ENCODE measurements at regions not wholly inside any gene's neighbourhood (a gene's known extent, or its start where the extent isn't known, plus 50 kb on each side); places are given as distances from the start of the nearest gene placed in this dataset.
"Not testable (repeated sequence)": the region's sequence is repeated elsewhere in the genome, so short reads cannot be mapped to it uniquely, and the experiment has no call there.

- no peak for DNase-seq (ENCODE audit: low read depth in 2 of 2)
Measured at GRCh38 chr14:66273261-66273832, 212.8 kb upstream of the CCDC196 start.

- DNase-seq (ENCODE audit: low read depth in 2 of 2) = not testable (repeated sequence)
Measured at GRCh38 chr14:66278418-66278817, 207.8 kb upstream of the CCDC196 start.

DNA sequence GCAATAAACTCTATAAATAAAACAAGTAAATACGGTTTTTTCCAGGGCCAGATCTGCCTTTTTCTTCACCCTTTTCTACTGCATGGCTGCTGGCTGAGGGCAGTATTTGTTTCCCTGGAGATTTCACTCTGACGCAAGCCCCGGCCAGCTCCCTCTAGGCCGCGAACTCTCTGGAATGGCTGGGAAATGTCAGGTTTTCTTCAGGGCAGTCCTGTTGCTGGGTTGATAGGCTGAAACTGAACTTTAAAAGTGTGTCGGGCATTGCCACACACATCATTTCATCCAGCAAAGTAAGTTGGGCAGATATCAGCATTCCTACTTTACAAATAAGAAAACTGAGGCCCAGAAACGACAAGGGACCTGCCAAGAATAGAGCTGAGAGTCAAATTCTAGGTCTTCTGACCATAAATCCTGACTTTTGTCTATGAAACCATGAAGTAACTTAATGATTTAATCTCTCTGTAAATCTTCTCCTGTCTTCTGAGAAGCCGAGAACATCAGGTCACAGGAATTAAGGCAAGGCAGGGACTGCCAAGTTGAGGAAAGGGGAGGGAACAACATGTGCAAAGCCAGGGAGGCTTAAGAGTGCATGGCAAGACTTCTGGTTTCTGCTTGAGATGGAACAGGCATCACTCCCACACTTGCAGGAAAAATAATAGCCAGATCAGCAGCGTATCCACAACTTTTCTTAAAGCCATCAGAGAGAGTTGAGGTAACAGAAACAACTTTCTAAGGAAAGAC, 205.0 kb upstream of the CCDC196 start:
- no peak for DNase-seq (ENCODE audit: low read depth in 2 of 2)

DNA sequence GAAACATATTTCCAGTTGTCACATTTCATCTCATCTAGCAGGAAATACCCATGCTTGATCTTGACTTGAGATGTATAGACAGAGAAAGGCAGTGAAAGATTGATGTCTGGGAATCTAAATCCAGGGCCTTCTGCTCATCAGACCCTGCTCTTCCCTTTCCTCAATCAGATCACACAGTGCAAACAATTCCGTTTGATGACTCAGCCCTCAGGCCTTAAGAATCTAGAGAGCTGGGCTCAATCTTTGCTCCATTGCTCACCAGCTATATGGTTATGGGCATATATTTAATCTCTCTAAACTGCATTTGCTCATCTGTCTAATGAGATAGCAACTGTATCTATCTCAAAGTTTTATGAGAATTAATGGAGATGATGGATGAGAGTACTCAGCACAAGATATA, 201.8 kb upstream of the CCDC196 start:
- DNase-seq (ENCODE audit: low read depth in 2 of 2) = no peak

DNA sequence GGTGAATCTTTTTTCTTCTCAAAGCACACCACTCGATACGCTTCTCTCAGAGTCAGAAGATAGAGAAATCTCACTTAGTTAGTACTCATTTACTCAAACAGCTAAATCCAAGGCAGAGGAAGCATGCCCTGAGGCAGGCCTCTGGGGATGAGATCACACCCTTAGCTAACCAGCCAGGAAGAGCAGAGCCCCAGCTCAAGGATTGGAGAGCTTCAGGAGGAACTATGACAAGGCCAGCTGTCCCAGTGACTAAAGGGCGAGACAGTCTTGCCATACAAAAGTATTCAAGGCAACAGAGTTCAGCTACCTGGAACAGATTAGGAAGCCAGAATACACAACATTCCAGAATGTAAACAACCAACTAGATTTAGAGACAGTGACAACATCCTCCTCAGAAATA, 197.7 kb upstream of the CCDC196 start:
- no peak for DNase-seq (ENCODE audit: low read depth in 2 of 2)

DNA sequence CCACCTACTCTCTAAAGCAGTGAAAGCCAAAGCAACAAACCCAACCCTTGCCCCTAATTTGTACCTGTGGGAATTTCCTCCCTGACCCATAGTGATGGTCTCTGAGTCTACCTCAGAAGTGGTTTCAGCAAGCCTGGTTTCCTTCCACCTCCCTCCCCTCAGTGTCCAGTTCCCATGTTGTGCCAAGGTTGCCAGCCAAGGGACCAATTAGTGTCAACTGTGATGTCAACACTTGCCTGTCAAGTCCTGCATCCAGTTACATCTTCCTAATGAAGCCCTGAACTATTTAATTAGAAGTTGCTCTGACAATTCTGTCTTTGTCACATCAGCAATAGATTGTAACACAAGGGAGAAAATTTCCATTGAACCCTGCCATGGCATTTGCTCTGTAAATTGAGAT, 194.4 kb upstream of the CCDC196 start:
- no peak for DNase-seq (ENCODE audit: low read depth in 2 of 2)

DNA sequence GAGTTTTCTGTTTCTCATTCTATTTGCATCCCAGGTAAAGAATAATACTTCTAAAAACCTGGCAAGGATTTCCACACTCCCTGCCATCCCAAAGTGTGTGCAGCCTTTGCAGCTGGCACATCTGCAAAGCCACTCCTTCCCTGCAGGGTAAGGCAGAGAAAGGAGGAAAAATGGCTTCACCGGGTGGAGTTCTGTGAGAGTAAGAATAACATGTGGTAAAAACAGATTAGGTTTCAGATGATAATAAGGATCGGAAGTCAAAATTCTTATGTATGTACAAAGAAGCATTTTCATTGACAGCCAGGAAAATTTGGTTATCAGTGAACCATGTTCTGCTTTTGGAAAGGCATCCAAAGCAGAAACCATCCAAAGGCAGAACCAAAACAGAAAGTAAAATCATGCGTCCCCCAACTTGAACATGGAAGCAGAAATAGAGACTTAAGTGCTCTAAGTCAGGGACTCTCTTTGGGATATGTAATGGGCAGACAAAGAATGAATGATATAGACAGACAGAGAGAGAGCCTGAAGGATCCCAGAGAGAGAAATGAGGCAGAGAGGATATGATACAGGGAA, 192.6 kb upstream of the CCDC196 start:
- DNase-seq (ENCODE audit: low read depth in 2 of 2) = no peak

- DNase-seq (ENCODE audit: low read depth in 2 of 2) = no peak
Measured at GRCh38 chr14:66295386-66295785, 190.8 kb upstream of the CCDC196 start.

DNA sequence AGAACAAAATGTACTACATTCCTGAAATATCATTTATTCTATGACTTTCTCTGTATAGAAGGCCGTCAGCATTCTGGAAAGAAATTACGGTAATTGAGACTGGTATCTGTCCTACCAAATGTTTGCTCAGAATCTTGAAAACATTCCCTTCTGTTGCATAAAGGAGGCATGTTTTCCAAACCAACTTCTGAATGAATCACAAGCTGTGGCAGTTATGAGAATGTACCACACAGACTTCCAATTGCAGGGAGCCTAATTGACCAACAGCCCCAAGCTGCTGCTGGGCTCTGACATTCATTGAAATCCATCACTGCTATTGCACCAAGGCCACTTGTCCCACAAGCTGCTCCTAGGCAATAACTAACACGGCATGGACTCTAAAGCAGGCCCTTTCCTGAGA, 185.3 kb upstream of the CCDC196 start:
- no peak for DNase-seq (ENCODE audit: low read depth in 2 of 2)

DNA sequence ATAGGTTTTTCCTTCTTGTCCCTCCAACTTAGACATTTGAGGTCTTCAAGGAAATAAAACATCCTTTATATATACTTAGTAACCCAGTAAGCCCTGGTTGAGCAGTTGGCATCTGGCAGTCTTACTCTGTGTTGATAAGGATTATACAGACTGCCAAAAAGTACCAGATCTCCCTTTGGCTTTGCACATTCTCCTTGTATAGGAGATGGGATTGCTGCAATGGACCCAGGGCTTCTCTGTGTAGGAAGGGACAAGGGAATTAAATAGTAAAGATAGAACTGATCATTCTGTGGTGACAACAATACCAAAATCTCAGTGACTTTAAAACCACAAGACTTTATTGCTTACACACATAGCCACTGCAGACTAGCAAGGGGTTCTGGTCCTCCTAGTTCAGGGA, 180.1 kb upstream of the CCDC196 start:
- no peak for DNase-seq (ENCODE audit: low read depth in 2 of 2)

DNA sequence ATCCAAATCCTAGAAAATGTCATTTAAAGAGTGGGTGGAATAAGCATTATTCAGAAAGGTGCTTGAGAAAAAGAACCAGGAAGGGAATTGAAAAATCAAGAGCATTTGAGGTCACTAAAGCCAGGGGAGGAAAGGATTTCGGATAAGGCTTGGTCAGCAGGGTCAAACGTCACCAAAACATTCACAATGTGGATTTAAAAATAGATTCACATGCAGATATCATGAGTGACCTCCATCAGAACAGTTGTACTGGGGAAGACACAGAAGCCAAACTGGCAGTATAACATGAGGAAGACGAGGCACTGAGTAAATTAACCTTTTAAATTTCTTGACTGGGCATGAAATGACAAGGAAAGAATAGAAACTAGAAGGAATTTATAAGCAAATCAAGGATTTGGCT, 175.1 kb upstream of the CCDC196 start:
- DNase-seq (ENCODE audit: low read depth in 2 of 2) = no peak

DNA sequence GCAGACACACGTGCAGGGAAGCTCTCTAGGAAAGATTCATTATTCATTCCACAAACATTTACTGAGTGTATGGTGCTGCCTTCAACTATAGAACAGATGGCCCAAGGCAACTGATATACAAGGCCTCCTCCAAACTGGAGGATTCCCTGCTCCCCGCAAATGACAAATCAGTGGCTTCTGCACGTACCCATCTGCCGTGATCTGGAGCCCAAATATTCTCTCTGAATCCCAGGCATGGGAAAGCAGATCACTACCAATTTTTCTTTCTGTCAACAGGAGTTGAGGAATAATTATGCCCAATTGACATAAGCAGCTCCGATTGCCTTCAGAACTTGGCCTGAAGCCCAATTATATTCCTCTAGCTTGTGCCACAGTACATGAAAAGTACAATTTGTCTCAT, 174.2 kb upstream of the CCDC196 start:
- DNase-seq (ENCODE audit: low read depth in 2 of 2) = no peak

DNA sequence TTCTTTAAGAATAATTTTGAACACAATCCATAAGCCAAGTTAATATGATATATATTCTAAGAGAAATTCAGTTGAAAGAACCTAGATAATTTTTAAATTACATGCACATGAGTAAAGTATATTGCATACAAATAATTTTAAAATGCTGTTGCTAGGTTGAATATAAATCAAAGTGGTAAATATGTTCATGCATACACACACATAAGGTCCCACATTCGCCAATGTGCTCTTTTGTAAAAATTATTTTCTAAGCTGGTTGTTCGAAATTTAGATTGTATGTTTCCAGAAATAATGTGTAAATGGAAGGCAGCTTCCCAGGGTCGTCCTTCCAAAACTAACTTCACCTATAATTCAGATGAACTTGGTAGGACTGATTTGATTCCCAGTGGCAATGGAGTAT, 173.7 kb upstream of the CCDC196 start:
- DNase-seq (ENCODE audit: low read depth in 2 of 2) = no peak

DNA sequence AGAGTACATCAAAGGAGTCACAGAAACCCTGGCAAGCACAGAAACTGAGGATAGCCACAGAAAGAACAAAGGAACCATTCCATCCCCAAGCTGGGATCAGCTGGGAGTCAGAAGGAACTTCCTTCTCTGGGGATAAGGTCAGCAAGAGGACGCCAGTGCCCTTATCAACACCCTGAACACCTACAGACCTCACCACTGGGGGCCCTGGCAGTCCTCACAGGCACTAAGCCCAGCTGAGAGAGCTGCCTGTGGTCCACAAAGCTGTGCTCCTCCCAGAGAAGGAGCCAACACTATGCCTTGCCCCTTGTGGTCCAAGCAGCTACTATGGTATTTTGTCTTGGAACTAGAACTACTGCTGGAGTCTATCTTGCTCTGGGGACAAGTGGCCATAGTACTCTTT, 171.1 kb upstream of the CCDC196 start:
- DNase-seq (ENCODE audit: low read depth in 2 of 2) = no peak

- DNase-seq (ENCODE audit: low read depth in 2 of 2) = no peak
Measured at GRCh38 chr14:66315548-66315947, 170.6 kb upstream of the CCDC196 start.

GRCh38 chr14:66322564-66322963, 163.6 kb upstream of the CCDC196 start:
- DNase-seq (ENCODE audit: low read depth in 2 of 2) = no peak

DNA sequence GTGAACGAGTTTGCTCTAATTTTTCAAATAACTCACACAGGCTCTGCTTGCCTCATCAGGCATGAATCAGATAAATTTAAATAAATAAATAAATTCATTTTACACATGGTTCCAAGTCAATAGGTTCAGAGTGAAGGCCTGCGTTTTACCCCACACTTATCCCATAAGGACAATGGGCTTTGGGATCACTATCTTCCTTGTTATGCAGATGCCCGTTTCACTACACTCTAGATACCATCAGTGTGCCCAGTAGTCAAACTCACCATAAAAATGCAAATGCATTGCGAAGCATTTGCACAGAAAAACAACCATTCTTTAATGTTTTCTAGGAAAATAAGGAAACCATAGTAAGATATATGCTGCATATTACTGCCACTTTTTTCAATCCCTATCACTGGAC, 155.9 kb upstream of the CCDC196 start:
- no peak for DNase-seq (ENCODE audit: low read depth in 2 of 2)

GRCh38 chr14:66330916-66331315, 155.3 kb upstream of the CCDC196 start:
- no peak for DNase-seq (ENCODE audit: low read depth in 2 of 2)

DNA sequence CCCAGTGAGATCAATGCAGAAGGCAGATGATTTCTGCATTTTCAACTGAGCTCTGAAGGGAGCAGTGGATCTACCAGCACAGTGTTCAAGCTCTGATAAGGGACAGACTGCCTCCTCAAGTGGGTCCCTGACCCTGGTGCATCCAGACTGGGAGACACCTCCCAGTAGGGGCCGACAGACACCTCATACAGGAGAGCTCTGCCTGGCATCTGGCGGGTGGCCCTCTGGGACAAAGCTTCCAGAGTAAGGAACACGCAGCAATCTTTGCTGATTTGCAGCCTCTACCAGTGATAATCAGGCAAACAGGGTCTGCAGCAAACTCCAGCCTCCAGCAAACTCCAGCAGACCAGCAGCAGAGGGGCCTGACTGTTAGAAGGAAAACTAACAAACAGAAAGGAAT, 152.9 kb upstream of the CCDC196 start:
- DNase-seq (ENCODE audit: low read depth in 2 of 2) = not testable (repeated sequence)

GRCh38 chr14:66341239-66341638, 144.9 kb upstream of the CCDC196 start:
- DNase-seq (ENCODE audit: low read depth in 2 of 2) = no peak

DNA sequence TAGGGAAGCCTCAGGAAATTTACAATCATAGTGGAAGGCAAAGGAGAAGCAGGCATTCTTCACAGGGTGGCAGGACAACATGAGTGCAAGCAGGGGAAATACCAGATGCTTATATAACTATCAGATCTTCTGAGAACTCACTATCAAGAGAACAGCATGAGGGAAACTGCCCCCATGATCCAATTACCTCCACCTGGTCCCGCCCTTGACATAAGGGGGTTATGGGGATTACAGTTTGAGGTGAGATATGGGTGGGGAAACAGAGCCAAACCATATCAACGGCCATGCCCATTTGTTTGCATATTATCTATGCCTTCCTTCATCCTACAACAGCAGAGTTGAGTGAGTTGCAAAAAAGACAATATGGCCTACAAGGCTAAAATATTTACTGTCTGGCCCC, 140.2 kb upstream of the CCDC196 start:
- no peak for DNase-seq (ENCODE audit: low read depth in 2 of 2)

- no peak for DNase-seq (ENCODE audit: low read depth in 2 of 2)
Measured at GRCh38 chr14:66351310-66351709, 134.9 kb upstream of the CCDC196 start.

DNA sequence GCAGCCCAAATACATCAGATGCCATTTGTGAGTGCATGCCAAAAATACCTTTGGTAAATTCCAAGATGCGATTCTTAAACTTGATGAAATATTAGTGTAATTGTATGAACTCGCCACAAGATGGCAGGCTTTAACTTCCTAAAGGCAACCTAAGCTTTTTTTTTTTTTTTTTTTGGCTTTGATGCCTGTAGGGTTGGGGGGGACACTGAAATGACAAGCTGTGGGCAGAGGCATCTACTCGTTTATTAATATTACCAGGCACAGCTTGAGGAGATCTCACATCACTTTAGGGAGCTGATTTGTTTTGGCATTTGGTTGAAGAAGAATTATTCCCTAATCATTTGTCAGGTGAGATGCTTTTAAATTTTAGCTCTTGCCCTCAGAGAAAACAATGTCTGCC, 126.7 kb upstream of the CCDC196 start:
- no peak for DNase-seq (ENCODE audit: low read depth in 2 of 2)

Data from stimulated activated CD4-positive, alpha-beta T cell treated with anti-CD3 and anti-CD28 coated beads, Interleukin-1b, Interleukin-23, amount 100 ng/mL, for 1 hour (primary cell).